ENCODE measurements at regions not wholly inside any gene's neighbourhood (a gene's known extent, or its start where the extent isn't known, plus 50 kb on each side); places are given as distances from the start of the nearest gene placed in this dataset.

DNA sequence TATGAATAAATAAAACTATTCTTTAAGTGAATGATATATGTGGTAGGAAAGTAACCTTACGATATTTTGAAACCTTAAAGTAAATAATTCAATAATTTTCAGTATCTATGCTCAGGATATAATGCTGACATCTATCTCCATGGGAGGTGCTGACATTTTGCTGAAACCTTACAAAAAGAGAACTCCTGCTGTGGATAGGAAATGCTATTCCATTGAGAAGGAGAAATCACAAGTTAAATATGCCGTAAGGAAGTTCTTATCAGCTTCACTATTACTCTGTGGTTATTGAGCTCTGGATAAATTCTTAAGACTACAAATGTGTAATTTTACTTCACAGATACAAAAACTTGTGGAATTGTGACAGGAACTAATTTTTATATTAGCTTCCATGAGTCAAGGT lies 722.1 kb downstream of the TMTC2 start:
- DNase-seq = no peak

DNA sequence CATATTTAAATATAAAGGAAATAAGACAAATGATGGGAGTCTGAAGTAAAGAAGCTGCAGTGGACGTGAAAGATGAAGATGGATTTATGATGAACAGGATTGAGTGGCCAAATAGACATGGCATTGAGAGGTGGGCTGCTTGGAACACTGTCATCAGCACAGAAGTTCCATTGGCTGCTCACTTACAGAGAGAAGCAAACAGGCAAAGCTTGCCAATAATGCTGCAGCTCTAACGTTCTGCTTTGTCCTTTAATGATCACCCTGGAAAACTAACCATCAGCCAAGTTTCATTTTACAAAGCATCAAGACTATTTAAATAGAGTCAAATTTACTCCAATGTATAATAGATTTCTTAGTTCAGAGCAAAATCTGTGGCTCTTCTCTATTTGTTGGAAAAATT lies 721.4 kb downstream of the TMTC2 start:
- no peak for DNase-seq

DNA sequence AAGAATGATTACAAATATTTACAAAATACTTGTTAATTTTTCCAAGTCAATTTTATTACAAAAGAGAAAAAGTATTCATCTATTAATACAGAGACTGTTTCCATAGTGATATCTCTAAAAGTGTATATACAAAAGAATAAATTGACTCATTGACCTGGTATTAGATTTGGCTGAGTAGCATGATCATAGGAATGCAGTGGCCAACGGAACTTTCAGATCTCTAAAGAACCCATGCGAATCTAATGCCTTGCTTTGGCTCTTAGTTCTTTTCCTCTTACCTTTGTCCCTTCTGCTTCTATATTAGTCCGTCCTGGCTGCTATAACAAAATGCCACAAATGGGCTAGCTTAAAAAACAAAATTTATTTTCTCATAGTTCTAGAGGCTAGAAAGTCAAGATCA lies 717.8 kb downstream of the TMTC2 start:
- no peak for DNase-seq

DNA sequence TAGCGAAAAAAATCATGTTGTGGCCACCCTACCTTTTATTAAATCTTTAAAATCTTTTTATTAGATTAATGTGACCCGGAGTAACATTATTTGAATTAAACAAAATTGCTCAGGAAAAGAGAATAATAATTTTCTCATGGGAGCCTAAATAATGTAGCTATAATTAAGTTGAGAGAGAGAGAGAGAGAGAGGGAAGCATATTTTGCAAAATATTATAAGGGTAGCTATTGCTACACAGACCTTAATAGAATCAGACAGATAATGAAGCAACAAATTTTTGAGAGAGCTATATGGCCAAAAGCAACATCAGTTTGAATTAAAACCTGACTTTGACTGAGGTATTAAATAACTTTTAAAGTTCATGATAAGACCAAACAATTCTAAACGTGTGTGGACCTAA lies 703.5 kb downstream of the TMTC2 start:
- no peak for DNase-seq

DNA sequence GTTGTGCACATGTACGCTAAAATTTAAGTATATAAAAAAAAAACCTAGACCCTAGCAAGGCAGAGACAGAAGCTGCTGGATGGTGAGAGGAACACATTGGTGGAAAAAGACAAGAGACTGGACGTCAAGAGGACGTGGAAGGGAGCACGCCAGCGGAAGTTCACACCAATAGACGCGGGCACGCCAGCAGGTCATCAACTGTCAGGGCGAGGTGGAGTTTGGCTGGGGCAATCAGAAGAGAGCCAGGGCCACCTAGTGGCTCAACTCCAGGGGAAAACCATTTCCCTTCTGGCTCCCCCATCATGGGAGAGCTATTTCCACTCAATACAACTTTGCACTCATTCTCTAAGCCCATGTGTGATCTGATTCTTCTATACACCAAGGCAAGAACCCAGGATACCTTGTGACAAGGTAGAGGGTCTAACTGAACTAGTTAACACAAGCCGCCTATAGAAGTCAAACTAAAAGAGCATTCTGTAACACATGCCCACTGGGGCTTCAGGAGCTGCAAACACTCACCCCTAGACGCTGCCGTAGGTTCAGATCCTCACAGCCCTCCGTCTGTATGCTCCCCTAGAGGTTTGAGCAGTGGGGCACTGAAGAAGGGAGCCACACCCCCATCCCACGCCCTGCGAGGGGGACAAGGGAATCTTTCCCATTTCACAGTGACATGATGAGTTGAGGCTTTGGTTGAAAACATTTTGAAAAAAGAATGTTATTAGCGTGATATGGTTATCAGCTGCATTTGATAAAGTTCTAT lies 702.7 kb downstream of the TMTC2 start:
- no peak for DNase-seq

DNA sequence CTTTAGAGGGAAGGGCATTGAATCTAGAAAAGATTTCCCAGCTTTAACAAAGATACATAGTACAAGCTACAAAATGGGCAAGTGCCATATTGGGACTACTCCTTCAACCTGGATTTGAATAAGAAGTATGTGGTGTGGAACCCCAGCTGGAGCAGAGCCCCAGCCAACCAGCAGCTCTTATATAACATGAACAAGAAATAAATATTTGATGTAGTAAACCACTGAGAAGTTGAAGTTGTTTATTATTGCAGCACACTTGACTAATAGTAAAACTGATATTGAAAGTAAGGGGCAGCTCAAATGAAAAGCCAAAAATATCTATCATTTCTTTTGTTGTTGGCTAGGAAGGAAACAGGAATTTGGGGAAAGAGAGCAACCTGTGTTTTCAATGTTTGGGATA lies 701.8 kb downstream of the TMTC2 start:
- DNase-seq = no peak

DNA sequence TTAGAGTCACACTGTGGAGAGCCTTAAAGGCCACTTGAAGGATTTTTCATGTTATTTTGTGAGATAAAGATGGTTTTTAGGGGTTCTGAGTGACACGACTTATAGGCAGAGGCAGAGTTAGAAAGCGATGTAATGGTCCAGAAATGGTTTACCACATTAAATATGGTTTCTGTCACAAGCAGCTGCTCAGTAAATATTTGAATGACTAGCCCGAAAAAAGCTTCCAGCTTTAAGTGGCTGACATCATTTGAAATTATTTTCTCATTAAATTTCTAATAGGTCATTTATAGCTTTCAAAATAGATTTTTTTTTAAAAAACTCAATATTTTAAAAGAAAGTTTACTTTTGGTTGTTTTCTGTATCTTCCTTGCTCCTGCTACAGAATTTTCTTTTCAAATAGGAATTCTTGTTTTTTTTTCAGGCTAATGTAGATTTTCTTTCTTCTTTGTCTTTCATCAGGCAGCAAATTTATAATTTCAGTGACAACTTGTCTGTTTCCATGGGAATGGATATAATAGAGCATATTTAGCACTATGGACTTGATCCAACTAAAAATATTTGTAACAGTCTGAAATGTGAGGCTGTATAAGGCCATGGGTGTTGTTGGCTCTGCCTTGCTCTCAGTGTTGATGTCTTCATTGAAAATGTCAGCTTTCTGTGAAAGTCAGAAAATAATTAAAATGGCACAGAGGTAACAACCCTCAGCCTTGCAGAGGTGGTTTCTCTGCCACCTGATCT lies 700.0 kb downstream of the TMTC2 start:
- DNase-seq = no peak

DNA sequence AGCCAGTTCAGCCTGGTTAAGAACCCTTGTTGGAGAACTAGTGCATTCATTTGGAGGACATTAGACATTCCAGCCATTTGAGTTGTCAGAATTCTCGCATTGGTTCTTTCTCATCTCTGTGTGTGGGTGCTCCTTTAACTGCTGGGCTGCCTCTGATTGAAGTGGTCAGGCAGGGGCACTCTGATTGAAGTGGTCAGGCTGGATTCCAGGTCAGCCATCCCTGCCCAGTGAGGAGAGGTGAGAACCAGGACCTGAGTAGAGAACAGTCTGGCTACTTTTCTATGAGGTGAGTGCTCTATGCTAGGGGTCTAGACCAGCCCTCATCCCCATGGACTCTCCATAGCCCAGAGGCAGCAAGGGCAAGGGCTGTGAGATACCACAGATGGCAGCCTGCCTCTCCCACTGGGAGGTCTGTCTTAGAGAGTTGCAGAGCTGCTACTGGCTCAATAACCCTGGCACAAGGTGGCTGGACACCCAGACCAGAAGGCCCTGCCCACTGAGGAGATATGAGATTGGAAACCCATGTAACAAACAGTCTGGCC lies 691.6 kb downstream of the TMTC2 start:
- no peak for DNase-seq

DNA sequence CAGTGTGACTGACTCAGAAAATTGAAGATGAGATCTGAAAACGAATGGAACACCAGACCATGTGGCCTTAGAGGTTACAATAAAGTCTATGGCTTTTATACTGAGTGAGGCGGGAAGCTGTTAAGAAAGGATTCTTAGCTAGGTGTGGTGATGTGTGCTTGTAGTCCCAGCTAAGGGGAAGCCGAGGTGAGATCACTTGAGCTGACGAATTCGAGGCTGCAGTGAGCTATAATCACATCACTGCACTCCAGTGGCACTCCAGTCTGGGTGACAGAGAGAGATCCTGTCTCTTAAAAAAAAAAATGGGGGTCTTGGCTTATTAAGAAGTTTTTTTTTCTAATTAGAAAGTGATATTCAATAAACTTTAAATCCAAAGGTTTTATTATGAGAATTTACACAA lies 678.6 kb downstream of the TMTC2 start:
- no peak for DNase-seq

DNA sequence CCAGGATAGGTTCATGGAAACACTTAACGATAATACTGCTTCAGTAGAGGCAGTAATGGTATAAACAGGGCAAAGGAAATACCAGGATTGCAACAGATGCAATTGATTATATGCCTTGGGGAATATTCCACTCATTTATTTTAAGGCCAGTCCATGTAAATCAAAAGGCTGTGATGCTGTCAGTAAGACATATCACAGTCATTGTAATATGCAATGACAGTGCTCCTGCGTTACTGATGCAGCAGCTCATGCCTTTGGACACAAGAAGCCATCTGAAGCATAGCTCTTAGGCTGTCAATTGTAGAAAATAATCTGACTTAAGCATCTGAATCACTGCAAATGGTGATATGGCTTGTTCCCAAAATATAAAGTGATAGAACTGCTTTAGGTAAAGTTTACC lies 674.8 kb downstream of the TMTC2 start:
- DNase-seq = no peak

DNA sequence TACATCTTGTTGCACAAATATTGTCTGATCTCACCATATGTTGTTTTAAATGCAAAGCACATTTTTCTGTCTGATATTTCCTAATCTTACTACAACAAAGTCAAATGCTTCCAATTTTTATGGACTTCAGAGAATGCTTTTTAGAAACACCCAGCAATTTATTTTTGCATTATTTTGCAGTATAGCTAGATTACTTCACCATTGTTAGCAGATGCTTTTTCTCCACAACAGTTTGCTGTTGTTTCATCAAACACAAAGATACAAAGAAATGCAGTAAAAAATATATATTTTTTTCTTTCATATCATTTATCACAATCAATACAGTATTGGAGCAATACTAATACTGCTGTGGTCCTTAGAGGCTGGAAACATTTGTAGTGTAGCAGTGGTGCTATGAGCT lies 674.4 kb downstream of the TMTC2 start:
- no peak for DNase-seq

DNA sequence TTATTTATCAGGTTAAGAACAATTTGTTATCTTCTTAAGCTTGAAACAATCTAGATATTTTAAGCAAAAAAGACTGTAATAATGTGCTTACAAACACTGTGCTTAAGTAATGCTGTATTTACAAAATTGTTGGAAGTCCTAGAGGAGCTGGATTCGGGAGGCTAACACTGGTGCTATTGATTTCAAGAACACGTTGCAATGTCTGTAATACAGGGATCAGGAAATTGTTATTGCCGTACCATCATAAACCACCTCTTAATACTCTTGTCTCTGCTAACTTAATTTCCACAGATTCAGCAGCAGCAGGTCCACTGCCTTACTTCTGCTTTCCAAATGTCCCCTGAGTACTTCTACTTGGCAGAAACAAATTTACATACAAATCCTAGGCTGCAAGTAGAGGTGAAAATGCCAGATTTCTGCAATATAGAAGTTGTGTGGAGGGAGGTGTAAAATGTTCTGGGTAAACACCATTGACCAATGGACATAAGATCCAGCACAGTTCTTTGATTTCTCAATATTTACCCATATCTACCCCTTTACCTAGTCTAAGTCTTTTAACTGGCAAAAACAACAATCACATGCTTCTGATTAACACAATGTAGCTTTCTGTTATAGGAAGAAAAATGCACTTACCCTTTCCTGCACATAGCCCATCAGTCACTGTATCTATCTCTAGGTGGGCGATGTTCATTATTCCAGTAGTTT lies 663.4 kb downstream of the TMTC2 start:
- DNase-seq = no peak

DNA sequence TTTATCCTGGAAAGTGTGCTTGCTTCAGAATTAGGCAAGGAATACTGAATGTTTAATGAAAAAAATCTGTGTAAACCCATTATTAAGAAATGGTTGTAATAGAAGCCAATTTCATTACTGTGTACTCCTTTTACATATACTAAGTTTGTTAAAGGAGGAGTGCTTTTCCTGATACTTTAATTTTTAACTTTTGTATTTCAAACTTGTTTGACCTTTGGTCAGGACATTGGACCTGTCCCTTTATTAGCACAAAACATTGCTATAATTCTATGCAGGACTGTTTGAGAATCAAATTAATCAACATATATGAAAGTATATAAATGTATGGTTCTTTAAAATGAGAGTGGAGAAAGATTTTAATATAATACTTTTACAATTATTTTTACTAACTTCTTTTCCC lies 659.6 kb downstream of the TMTC2 start:
- DNase-seq = no peak

DNA sequence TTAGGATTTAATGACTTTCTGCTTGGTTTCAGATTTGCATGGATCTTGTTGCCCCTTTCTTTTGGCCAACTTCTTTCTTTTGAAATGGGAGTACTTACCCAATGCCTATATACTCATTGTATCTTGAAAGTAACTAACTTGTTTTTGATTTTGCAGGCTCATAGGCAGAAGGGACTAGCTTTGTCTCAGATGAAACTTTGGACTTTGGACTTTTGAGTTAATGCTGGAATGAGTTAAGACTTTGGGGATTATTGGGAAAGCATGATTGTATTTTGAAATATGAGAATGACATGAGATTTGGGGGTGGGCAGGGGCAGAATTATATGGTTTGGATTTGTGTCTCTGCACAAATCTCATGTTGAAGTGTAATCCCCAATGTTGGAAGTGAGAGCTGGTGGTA lies 657.1 kb downstream of the TMTC2 start:
- no peak for DNase-seq

DNA sequence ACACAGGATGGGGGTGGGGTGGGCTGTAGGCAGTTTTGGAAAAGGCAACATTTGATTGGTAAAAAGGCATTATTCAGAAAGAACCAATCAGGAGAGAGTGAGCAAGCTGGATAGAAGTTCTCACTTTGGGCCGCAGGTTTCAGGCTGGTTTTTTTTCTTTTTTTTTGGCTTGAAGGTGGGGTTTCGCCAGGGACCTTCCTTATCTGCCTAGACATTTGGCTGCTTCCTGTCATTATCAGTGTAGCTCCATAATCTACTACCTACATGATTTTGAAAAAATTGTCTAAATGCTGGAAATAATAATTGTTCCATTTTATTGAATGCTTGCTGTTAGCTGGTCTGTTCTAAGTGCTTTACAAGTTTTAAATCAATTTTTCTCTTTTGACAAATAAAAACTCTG lies 649.0 kb downstream of the TMTC2 start:
- DNase-seq = no peak

DNA sequence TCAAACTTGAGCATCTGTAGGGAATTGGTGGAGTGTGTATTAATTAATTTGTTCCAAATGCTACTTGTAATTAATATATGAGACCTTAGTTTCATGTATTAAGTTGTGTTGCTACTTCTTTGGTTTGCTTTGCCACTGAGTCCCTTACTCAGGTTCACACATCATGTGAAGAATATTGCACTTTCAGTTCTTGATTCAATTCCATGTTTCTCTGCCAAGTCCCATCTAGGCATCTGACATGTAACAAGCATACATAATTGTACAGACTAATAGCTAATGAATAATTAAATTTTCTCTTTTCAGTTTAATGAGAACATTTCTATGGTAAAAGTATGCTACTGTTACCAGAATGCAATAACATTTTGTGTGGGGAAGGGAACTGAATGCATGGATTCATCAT lies 640.0 kb downstream of the TMTC2 start:
- no peak for DNase-seq

DNA sequence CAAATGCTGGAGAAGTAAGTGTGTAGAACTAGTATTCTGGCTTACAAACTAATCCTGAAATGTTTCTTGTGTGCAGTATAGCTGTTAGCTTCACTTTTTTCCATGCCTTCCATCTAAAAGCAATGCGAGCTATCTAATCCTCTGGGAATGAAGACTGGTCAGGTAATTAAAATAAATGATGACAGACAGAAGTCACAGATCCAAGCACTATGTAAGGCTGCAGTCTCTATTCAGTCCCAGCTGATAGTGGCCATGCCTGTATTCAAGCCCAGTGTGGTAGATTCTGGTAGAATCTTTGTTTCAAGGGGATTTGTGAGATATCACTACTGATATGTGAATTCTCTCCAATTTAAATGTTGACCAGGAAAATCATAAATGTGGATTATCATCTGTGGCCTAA lies 637.2 kb downstream of the TMTC2 start:
- DNase-seq = no peak

DNA sequence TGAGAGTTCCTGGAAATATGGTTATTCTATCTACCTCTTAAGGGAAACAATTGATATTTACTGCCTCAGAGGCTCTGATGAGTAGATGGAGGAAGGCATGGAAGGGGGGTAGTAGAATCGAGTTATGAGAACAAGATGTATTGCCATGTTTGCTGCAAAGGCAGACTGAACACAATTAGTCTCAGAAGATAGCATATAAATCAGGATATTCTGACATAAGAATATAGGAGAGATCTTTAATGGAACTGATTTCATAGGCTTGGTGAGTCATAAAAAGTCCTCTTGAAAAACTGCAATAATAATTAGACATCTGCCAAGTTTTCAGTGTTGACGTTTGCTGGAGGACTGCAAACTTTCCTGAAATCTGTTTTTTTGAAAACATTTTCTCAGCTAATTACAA lies 636.1 kb downstream of the TMTC2 start:
- DNase-seq = no peak

DNA sequence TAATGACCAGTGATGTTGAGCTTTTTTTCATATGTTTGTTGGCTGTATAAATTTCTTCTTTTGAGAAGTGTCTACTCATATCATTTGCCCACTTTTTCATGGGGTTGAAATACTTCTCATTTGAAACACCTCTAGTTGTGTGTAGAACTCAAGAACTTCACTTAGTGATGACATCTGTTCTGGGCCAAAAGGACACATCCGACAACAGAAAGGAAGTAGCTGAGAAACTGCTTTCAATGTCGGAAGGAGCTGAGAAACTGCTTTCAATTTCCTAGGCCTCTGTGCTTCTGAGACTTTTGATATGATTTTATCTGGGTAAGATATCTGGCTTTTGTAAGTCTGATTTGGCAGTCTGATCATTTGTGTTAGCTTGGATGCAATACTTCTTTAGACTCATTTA lies 635.3 kb downstream of the TMTC2 start:
- no peak for DNase-seq

DNA sequence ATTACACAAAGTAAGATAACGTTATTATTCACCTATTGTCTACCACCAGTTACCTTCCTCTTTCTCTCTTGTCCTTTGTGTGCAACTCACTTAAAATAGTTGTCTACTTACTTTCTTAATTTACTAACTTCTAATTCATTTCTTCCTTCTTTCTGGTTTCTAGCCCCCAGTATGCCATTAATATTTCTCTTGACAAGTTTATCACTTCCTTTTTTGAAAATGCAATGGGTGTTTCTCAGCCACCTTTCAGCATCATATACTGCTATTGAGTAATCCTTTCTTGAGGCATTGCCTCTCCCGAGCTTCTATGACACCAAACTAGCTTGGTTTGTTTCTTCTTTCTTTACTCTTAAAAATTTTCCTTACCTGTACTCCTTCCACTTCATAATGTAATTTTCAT lies 633.6 kb downstream of the TMTC2 start:
- DNase-seq = no peak

DNA sequence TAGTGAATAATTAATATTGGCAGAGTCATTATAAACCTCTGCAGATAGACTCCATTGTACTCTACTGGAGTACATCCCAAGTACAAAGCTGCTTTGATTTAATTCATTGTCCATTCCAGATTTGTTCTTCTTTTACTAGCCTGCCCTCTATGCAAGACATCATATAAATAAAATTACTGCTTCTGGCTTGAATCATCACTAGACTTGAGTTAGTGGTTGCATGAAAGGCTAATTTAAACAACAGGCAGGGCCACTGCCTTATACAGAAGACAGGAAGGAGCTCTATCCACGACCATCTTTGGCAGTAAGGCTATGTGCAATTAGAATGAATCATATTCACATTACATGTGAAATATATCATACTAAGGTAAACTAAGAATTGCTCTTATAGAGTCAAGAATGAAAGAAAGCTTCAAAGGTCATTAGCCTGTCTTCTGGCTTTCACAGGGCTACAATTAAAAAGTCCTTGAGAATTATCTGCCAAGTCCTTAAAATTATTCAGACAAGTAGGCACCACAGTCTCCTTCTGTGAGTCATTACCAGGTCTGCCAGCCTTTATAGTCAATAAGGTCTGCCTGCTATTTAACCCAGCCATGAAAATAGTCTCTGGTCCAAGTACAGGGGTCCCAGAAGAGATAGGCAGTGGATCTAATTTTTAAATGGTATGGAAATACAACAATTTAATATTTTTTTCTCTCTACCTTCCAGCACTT lies 631.8 kb downstream of the TMTC2 start:
- DNase-seq = no peak

DNA sequence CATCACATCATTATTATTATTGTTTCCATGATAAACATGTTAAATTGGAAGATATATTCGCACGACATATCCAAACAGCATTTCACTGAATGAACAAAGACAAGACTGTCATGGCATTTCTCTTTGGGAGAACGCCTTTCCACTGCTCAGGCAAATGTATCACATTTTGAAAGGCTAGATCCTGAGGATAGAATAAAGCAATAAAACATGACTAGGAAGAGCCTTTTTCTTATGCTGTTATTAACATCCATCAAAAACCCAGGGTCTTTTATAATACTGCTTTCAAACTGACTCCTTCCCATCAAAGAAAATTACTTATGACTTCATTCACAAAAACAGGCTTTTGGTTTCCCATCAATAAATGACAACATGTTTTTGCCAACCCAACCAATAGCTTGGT lies 630.9 kb downstream of the TMTC2 start:
- DNase-seq = no peak

DNA sequence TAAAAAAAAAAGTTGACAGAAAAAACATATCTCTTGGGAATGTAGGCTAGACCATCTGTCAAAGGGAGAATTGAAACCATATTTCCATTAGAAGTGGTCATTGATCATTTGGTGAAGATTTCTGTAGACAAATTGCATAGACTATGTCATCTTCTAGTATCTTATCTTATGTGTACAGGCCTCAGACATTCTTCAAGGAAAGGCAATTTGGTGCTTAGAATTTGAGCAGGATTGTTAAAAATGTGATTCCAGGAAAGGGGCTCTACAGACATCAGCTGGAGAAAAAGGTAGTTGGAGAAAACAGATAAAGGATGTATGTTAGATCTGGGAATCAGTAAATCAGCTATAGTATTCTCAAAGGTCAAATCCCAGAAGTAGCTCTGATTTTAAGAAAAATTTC lies 627.1 kb downstream of the TMTC2 start:
- DNase-seq = no peak

Data from DMS153 (cell line).